BJ (cell line): ENCODE measurements at regions not wholly inside any gene's neighbourhood (a gene's known extent, or its start where the extent isn't known, plus 50 kb on each side); places are given as distances from the start of the nearest gene placed in this dataset.

ENCODE experiments used
- CTCF ChIA-PET: fragments of 350-600 bp; formaldehyde crosslinking; extraction: SDS; loops from one replicate; lab custom pipeline; 2021; ENCODE audit warnings: antibody characterized with exemption, inconsistent platforms; lab: Yijun Ruan, JAX
- POLR2A ChIA-PET: fragments of 300-600 bp; sonication (Branson Sonifier 250); formaldehyde crosslinking; extraction: SDS; loops from one replicate; lab custom pipeline; 2021; ENCODE audit warnings: antibody characterized with exemption; lab: Charles Lee
- DNase-seq: peaks from one replicate; pipeline ENCODE4 v3.0.0-alpha.2; 2011; ENCODE audit warnings: low read depth
- H3K27me3 ChIP-seq: 2 replicates; pipeline ENCODE4 v1.6.0; 2011; ENCODE audit warnings: low read length; ENCODE audit not compliant: control insufficient read depth, insufficient read depth
- H3K36me3 ChIP-seq: 2 replicates; pipeline ENCODE4 v1.5.1; 2011; ENCODE audit warnings: low read length; ENCODE audit not compliant: control insufficient read depth, insufficient read depth
- H3K4me3 ChIP-seq: 2 replicates; pipeline ENCODE4 v1.5.1; 2011; ENCODE audit warnings: low read depth, mild to moderate bottlenecking, control low read depth, low read length
- CTCF ChIP-seq: IDR thresholded peaks from 2 replicates; pipeline ENCODE4 v1.5.1; 2011; ENCODE audit warnings: low read depth, mild to moderate bottlenecking, control low read depth, inconsistent platforms, low read length, moderate library complexity; ENCODE audit not compliant: insufficient read depth

- H3K4me3 ChIP-seq = no peak overlapping the region
- no peak for DNase-seq
- no peaks in the 10 kb centered on the region for H3K36me3 ChIP-seq
- no peaks in the 10 kb centered on the region for H3K27me3 ChIP-seq
- POLR2A ChIA-PET = no interaction called here
- no peak for TF ChIP-seq CTCF
- CTCF ChIA-PET = no interaction called here
Observed at GRCh38 chr13:63704521-63704920, 2288.9 kb upstream of the PCDH20 start.

GRCh38 chr13:63700350-63700749, 2284.7 kb upstream of the PCDH20 start:
- no peak for TF ChIP-seq CTCF
- ChIA-PET CTCF (no interaction called here), POLR2A (no interaction called here)
- DNase-seq = no peak
- H3K27me3 ChIP-seq = no peaks in the 10 kb centered on the region
- H3K4me3 ChIP-seq = no peak overlapping the region
- no peaks in the 10 kb centered on the region for H3K36me3 ChIP-seq

- Histone ChIP-seq H3K4me3 (no peak overlapping the region), H3K36me3 (no peaks in the 10 kb centered on the region), H3K27me3 (no peaks in the 10 kb centered on the region)
- DNase-seq = no peak
- POLR2A ChIA-PET = no interaction called here
- TF ChIP-seq CTCF = no peak
- CTCF ChIA-PET = no interaction called here
Observed at GRCh38 chr13:63699948-63700347, 2284.3 kb upstream of the PCDH20 start.

- POLR2A ChIA-PET = no interaction called here
- CTCF ChIA-PET = no interaction called here
- TF ChIP-seq CTCF = no peak
- peak; percentile 54 for DNase-seq
- H3K36me3 ChIP-seq = no peaks in the 10 kb centered on the region
- H3K4me3 ChIP-seq = no peak overlapping the region
- no peaks in the 10 kb centered on the region for H3K27me3 ChIP-seq
Observed at GRCh38 chr13:63696055-63696454, 2280.4 kb upstream of the PCDH20 start.

- ChIA-PET CTCF (no interaction called here), POLR2A (no interaction called here)
- Histone ChIP-seq H3K4me3 (no peak overlapping the region), H3K27me3 (no peaks in the 10 kb centered on the region), H3K36me3 (no peaks in the 10 kb centered on the region)
- no peak for TF ChIP-seq CTCF
- DNase-seq = no peak
Observed at GRCh38 chr13:63693696-63694095, 2278.0 kb upstream of the PCDH20 start.
